SW480 (cell line): ENCODE measurements at regions not wholly inside any gene's neighbourhood (a gene's known extent, or its start where the extent isn't known, plus 50 kb on each side); places are given as distances from the start of the nearest gene placed in this dataset.

Experiments used
- DNase-seq: peaks from one replicate; pipeline ENCODE4 v3.0.0-alpha.2; 2016; ENCODE audit warnings: low spot score

DNA sequence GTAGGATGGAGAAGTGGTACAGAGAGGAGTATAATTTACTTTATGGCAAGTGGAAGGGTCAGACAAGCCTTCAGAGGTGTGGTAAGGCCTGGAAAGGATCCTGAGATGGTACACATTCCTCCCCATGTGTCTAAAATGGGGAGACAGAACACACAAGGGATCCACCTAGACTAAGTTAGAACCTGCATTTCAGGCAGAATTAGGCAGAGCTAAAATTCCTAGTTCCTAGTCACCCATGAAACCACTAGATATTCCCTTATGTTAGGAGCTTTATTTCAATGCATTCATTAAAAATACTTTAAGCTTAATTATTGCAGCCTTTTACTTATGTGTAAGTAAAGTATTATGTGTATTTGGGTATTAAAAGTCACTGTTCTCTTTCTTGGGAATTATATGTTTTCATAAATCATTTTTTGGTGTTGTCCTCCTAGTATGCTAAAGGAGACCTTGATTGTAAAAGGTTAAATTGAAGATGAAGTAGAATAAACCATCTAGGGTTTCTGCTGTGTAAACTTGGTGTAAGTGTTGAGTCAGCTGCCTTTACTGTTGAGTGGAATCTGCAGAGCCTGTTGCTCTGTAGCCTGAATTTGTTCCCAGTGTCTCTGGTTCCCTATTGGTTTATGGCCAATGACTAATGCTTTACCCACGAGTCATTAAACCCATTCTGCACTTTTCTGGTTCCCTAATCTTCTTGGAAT is 423.2 kb downstream of the ATP23 start:
- DNase-seq = peak; percentile 16

DNA sequence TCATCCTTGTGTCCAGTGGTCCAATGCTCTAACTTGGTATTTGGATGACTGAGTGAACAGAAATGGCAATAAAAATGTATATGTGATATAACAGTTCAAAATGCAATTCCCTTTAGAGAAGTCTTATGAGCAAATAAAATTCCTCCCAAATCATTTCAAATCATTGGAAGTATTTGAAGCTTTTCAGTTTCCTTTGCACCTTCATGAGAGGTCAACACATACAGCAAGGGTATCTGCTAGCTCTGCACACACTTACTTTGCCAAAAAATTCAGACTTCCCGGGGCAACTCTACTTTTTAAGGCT is 423.7 kb downstream of the ATP23 start:
- DNase-seq = no peak

DNA sequence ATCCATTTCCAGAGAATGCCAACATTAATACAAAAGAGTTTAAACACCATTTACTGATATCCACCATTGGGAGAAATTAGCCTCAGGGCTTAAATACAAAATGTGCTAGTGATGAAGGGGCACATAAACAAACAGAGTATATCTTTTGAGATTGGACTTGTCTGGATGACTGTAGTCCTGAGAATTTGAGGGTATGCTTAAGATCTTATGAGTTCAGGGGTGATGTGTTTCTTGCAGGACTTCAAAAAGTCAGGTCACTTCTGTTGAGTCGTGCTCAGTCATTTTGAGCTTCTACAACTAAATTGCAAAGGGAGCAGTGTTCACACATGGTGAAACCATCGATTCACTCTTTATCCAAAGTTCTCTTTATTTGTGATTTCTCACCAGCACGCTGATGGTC is 425.7 kb downstream of the ATP23 start:
- no peak for DNase-seq

DNA sequence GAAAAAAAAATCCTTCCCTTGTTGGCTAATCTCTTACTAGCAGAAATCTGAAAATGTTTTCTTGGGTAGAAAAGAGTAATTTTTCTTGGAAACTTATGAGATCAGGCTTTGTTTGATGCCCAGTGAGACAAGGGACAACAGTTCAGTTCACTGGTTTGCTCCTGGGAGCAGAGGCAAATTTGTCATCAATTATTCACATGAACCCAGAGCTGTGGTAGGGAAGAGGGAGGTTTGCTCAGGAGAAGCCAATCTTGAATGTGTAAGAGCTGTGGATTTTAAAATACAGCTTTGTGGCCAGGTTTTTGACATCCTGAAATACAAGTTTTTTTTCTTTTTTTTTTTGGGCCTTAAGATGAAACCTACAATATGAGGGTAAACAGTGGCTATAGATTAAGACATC is 426.6 kb downstream of the ATP23 start:
- no peak for DNase-seq

DNA sequence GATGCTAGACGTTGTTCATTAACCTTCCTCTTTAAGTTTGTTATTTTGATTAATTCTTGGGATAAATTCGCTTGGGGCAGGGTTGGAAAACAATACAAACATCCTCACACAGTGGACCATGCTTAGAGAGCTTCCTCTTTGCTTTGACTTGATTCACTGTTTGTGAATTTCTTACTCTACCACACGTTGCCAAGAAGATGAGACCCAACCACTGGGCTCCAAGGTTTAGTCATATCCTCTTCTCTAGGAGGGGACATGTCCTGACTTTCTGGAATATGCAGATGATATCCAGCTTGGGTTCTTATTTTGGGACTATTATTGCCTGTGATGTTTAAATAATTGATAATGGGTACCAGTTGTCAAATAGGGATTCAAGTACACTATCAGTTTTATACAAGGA is 428.2 kb downstream of the ATP23 start:
- no peak for DNase-seq

DNA sequence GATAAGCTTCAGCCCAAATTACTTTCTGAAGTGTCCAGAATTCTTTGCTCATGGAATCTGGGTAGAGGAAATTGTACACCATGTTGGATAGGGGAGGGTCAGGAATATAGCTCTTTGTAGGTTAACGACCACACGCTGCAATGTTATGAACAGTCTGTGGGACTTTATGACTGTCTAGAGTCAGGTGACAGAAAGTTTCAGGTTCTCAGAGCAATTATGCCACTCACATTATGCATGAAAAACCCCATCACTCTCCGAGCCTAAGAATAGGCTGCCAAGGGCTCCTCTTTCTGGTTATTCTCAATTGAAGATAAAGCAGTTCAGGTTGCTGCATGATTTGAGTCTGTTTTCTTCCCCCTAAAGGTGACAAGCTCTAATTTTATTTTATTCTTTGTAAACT is 430.9 kb downstream of the ATP23 start:
- no peak for DNase-seq

DNA sequence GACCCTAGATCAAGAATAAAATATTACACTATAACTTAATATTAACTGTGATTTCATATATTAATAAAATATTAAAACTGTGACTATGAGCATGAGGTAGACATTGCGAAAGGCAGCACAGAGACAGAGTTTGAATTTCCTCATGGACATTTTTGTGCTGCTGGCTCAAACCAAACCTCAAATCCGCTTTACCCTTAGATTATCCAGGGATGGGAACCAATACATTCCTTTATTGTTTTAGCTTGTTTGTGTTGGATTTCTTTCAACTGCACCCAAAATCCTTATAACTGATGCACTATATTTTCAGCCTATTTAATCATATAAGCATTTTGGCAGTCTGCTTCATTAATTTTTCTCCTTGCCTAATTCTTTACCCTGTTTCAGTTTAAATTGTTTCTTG is 436.7 kb downstream of the ATP23 start:
- no peak for DNase-seq

DNA sequence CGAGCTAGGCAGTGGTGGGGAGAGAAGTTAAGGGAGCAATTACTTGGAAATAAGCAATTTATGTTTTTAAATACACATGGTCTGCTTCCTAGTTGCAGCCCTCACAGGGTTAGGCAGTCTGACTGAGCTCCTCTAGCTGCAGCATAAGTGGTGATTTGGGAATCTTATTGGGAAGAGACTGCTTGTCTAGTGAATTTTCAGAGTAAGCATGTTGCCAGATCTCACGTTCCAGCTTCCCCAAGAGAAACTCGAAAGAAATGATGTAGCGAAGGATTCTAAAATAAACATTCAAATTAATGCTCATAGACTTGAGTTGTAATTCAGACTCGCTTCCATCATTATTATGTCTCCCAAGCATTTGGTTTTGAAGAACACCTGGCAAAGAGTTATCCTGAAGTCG is 440.2 kb downstream of the ATP23 start:
- no peak for DNase-seq

DNA sequence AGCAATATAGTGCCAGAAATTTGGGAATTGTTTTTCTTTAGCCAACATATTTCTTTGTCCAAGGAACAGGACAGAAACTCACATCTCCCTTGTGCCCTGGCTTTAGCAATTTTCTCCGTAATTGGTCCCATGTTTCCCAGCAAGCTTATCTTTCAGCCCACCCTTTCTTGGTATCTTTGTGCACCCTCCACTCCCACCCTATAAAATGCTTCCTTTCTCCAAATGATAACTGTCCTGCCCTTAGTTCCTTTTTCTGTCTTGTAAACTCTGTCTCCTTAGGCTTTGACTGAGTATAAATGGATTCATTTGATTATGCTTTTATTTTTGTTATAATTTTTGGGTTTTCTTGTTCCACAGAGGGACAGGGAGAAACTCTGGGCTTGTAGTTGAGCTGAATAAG is 442.8 kb downstream of the ATP23 start:
- DNase-seq = no peak

DNA sequence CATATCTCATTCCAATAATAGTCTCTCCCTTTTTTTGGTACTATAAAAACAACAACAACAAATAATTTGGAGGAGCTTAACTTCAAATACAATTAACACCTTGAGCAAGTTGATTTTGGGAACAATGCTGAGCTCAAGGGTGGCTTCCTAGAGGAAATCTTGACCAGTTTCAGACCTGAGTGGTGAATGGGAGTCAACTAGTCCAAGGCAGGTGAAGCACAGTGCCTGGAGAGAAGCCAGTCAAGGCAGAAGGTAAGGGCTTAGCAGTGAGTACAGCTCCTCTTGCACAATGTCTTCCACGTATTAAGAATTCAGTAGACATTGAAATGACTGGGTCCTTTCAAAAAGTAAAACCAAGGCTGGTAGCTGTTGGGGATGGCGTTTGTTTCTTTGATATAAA is 444.8 kb downstream of the ATP23 start:
- no peak for DNase-seq

DNA sequence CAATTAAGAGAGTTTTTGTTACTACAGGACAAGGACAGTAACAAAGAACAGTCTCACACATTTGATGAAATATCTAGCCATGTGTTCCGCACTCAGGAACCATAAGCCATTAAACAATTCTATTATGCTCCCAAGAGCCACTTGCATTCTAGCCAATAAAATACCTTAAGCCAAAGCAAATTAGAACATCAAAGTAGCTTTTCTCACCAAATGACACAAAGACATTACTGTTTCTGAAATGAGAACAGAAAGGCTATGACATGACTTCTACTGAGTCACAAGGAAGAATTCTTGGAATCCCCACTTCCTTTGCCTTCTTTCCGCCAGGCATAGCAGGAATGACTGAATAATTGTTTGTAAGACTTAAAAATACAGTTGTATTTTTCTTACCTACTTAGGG is 445.8 kb downstream of the ATP23 start:
- DNase-seq = peak; percentile 17

DNA sequence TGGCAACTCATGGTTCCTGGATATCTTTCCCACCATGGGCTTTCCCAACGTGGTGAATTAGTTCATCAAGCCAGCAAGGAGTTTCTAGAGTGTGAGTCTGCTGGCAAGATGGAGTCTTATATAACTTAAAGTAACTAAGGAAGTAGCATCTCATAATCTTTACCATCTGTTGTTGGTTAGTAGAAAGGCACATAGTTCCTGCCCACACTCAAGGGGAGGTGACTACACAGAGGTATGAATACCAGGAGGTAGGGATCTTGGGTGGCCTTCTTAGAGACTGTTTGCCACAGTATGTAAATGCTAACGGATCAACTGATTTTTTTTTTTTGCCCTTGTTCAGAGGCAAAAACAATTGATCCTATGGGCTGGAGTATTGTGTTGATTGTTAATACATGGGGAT is 446.9 kb downstream of the ATP23 start:
- DNase-seq = no peak

DNA sequence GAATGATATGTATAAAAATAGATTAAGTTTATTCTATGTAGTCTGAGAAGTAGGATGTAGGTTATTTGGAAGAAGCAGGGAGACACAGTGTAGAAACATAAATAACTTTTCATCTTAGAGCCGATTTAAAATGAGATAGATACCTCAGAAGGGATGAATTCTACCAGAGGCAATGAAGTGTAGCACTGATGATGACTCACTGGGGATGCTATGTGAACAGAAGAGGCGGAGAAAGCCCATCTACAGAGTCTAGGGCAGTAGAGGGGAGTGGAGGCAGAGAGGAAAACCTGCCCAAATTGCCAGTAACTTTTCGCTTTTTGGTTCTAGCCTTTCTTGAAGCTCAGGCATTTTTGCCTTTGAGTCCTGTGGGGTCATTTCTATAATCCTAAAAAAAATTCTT is 451.8 kb downstream of the ATP23 start:
- DNase-seq = peak; percentile 8

DNA sequence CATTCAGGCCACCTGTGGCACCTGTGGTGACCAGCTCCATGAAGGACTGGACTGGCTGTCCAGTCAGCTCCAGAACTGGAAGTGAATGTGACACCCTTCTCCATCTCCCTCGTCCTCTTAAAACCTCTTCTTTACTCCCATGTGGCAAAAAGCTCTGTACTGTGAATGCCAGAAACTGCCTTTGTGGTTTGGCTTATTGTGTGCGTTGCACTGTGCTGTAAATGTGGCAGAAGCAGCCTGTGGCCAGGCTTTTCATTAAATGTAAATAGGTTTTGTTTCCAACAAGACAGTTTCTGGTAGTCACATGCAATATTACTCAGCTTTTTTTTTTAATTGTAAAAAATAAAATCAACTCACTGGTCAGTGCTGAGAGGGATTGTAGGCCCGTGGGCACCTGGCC is 453.7 kb downstream of the ATP23 start:
- no peak for DNase-seq

DNA sequence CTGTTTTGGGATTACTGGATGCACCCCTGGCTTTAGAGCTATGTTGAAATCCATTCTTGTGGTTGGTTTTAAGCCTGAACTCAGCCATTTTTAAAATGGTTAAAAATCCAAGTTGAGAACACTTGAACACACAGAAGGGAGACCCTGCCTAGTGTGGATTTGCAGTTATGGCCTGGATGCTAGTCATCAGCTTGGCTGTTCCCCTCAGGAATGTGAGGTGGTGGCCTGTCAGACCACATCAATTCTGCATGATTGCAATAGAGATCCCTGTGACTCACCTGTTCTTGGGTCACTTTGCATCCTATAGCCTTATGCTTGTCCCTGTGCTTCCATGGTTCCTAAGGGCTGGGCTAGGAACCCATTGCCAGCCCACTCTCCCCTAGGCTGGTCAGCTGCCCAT is 454.1 kb downstream of the ATP23 start:
- peak; percentile 79 for DNase-seq

DNA sequence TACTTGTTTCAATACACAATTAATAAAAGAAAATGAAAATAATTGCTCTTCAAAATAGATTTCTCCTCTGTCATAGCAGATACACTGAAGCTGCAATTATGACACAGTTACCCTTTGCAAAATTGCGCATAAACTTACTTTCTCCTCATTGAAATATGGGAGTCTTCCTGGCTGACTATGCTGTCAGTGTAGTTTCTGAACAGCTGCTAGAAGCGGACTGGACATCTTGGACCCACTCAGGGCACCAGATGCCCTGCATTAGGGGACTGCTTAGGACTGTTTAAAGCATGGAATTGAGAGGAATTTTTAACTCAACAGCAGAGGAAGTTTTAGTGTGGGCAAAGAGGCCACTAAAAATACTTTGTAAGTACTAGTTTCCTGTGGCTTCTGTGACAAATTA is 454.9 kb downstream of the ATP23 start:
- no peak for DNase-seq

DNA sequence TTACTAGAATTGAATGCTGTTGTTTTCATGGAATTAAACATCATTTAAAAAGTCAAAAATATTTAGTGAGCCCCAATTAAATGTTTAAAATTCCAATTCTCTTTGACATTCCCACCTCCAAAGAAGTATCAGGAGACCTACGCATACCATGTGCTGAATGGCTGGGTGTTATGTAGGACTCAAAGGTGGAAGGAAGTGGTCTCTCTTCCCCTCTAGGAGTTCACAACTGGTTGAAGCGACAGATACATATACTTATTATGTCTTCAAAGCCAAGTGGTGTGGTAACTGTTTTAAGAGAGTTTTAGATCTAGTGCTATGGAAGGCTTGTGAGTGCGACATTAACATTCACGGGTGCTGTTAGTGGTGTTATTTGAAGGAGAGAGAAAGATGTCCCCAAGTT is 464.0 kb downstream of the ATP23 start:
- DNase-seq = no peak

DNA sequence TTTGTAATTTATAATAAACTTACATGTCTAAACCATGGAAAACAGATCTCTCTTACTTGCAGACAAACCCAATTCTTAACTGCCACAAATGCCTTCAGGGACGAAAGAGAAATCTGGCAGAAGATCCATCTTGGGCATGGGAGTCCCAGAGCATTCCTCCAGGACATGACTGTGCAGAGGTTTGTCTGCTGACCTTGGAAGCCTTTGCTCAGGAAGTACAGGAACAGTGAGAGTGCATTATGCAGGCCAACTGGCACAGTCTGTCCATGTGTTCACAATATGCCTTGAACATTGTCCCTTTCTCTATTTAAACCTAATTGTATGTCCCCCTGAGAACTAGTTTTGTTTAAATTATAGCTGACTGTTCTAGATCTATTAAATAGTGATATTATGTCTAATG is 467.1 kb downstream of the ATP23 start:
- no peak for DNase-seq

DNA sequence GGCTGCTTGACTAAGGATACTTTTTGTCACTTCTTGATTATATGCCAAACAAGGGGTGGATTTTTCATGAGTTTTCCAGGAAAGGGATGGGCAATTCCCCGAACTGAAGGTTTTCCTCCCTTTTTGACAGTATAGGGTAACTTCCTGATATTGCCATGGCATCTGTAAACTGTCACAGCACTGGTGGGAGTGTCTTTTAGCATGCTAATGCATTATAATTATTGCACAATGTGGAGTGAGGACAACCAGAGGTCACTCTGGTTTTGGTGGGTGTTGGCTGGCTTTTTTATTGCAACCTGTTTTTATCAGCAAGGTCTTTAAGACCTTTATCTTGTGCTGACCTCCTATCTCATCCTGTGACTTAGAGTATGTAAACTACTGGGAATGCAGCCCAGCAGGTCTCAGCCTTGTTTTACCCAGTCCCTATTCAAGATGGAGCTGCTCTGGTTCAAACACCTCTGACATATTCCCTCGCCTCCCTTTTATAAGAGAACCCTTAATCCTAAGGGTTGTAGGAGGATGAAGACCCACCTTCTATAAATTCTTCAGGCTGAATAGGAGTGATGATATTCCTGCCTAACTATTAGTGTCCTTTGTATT is 471.2 kb downstream of the ATP23 start:
- DNase-seq = no peak

DNA sequence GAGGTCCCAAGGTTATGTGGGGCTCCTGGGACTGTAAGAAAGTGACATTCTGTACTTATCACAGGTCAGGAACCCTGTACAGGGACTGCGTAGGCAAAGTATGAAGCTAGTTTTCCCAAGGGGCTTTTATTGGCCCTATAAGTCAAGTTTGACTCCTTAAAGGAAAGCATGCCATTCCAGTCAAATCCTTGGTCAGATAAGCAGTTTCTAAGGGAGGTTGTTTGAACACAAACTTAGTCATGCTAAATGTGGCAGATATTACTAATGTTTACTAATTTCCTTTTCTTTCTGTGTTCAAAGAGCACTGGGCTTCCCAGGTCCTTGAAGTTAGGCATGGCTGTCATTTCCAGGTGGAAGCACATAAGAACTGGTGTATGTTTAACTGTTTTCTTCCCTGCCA is 472.4 kb downstream of the ATP23 start:
- DNase-seq = no peak

DNA sequence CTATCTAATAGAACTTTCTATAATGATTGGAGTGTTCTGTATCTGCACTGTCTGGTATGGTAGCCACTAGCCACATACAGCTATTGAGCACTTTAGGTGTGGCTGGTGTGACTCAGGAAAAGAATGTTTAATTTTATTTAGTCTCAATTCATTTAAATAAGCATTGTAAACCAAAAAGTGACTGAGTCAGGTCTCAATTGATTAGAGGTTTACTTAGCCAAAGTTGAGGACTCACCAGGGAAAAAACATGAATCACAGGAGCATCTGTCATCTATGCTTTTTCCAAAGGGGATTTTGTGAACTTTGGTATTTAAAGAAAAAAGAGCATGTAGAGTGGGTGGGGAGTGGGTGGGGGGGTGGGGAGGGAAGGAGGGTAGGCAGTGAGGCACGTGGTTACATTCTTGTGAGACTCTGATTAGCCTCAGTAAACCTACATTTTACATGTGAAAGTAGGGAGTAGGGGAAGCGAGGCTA is 473.1 kb downstream of the ATP23 start:
- DNase-seq = no peak

DNA sequence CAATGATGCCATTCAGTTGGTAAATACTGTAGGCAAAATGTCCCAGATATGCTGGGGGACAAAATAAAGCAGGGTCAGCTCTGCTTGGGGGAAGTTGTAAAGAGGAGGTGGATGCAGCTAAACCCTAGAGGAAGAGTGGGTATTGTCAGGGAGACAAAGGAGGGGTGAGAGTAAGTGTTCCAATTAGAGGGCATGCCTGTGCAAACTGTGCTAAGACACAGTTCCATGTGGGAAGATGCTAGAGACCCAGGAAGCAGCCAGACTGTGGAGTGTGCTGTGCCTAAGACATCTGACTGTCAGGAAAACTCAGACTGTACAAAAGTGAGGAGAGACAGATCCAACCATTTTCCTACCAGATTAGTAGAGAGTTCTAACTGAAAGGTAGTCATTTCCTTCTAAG is 474.3 kb downstream of the ATP23 start:
- DNase-seq = no peak

DNA sequence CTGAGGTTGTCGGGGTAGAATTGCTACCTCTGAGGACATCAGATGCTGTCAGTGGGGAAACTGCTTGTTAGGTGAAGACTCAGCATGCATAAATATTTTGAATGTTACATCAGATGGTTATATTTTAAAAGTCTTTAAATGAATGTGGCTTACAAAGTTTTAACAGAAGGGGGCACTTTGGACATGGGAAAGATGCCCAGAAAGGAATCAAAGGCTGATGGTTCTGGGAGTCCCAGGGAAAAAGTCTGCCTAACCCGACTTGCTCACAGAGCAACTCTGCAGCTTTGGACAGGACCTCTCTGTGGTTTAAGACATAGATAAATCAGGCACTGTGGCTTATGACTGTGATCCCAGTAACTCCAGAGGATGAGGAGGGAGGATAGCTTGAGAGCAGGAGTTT is 474.9 kb downstream of the ATP23 start:
- DNase-seq = no peak

DNA sequence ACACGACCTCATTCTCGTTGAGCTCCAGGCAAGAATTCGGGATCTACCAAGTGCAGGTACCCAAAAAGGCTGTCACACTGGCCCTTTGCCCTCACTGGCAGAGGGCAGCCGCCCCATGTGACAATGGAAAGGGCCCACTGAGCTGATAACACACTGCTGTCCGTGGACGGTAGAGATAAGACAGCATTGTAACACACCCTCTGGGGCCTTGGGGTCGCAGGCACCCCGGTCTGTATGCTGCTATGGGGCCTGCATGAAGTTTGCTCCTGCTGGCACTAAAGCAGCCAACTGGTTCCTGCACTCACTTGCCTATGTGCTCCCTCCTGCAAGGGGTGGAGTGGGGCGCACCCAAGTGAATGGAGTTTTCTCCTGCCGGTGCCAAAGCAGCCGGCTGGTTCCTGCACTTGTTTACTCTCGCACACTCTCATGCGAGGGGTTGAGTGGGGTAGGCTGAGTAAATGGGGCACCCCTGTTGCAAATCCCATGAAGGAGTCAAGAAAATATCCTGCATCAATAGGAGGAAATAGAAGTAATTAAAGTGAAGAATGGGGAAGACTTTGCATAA is 477.9 kb downstream of the ATP23 start:
- no peak for DNase-seq
